WTC11 (cell line): ENCODE measurements at regions not wholly inside any gene's neighbourhood (a gene's known extent, or its start where the extent isn't known, plus 50 kb on each side); places are given as distances from the start of the nearest gene placed in this dataset.

Experiments
- ATAC-seq: fragments of 200-7000 bp; cut with Tn5 transposase; 2 replicates; pipeline ENCODE4 v1.10.0; 2021; ENCODE audit warnings: mild to moderate bottlenecking, moderate library complexity
- CTCF ChIA-PET: fragments of 300-600 bp; sonication (Branson Sonifier 250); formaldehyde crosslinking; loops from one replicate; lab custom pipeline; 2021; ENCODE audit warnings: antibody characterized with exemption; lab: Charles Lee
- POLR2A ChIA-PET: fragments of 350-600 bp; sonication (Branson Sonifier 250); formaldehyde crosslinking; loops from one replicate; lab custom pipeline; 2021; ENCODE audit warnings: antibody characterized with exemption; lab: Charles Lee
- DNase-seq: peaks from one replicate; pipeline ENCODE4 v3.0.0; 2021; ENCODE audit warnings: low spot score
- H3K27ac Mint-ChIP-seq: 2 replicates; pipeline ENCODE4 v1.8.0; 2021; ENCODE audit warnings: mixed read lengths
- H3K27me3 Mint-ChIP-seq: 2 replicates; pipeline ENCODE4 v1.8.0; 2021; ENCODE audit warnings: low read depth, mild to moderate bottlenecking, moderate library complexity, mixed read lengths
- H3K36me3 Mint-ChIP-seq: 2 replicates; pipeline ENCODE4 v1.8.0; 2021; ENCODE audit warnings: mixed read lengths
- H3K4me1 Mint-ChIP-seq: 2 replicates; pipeline ENCODE4 v1.8.0; 2022; ENCODE audit warnings: mixed read lengths
- H3K4me3 Mint-ChIP-seq: 2 replicates; pipeline ENCODE4 v1.8.0; 2021; ENCODE audit warnings: mild to moderate bottlenecking, moderate library complexity, mixed read lengths
- H3K9me3 Mint-ChIP-seq: 2 replicates; pipeline ENCODE4 v1.8.0; 2021; ENCODE audit warnings: mixed read lengths
- AFF4 ChIP-seq: sonication (generic); formaldehyde crosslinking; IDR thresholded peaks from 2 replicates; pipeline ENCODE4 v1.8.1; 2023; ENCODE audit warnings: mild to moderate bottlenecking, missing genetic modification reagents, borderline replicate concordance
- E2F5 ChIP-seq: sonication (generic); formaldehyde crosslinking; IDR thresholded peaks from 2 replicates; pipeline ENCODE4 v1.8.1; 2022; ENCODE audit warnings: mild to moderate bottlenecking, moderate library complexity, missing genetic modification reagents
- FOXK1 ChIP-seq: sonication (generic); formaldehyde crosslinking; IDR thresholded peaks from 2 replicates; pipeline ENCODE4 v1.8.0; 2022; ENCODE audit warnings: mild to moderate bottlenecking, moderate library complexity, missing genetic modification reagents
- FOXP1 ChIP-seq: sonication (generic); formaldehyde crosslinking; IDR thresholded peaks from 2 replicates; pipeline ENCODE4 v1.8.0; 2022; ENCODE audit warnings: missing genetic modification reagents, mild to moderate bottlenecking, moderate library complexity, borderline replicate concordance
- HMGXB4 ChIP-seq: sonication (generic); formaldehyde crosslinking; IDR thresholded peaks from 2 replicates; pipeline ENCODE4 v1.8.1; 2023; ENCODE audit warnings: mild to moderate bottlenecking, moderate library complexity, missing genetic modification reagents
- RELA ChIP-seq: sonication (generic); formaldehyde crosslinking; IDR thresholded peaks from 2 replicates; pipeline ENCODE4 v1.8.1; 2022; ENCODE audit warnings: missing genetic modification reagents, mild to moderate bottlenecking, borderline replicate concordance
- SOX15 ChIP-seq: fragments of 250-450 bp; sonication (Bioruptor Pico); IDR thresholded peaks from 2 replicates; pipeline ENCODE4 v1.9.0; 2021; ENCODE audit warnings: mild to moderate bottlenecking
- USF2 ChIP-seq: sonication (generic); formaldehyde crosslinking; IDR thresholded peaks from 2 replicates; pipeline ENCODE4 v1.8.1; 2023; ENCODE audit warnings: mild to moderate bottlenecking, missing genetic modification reagents, moderate library complexity
- ZNF138 ChIP-seq: sonication (generic); formaldehyde crosslinking; conservative IDR thresholded peaks from 2 replicates; pipeline ENCODE4 v1.8.1; 2022; ENCODE audit warnings: mild to moderate bottlenecking, moderate library complexity, missing genetic modification reagents
- ZNF317 ChIP-seq: sonication (generic); formaldehyde crosslinking; IDR thresholded peaks from 2 replicates; pipeline ENCODE4 v1.8.1; 2023; ENCODE audit warnings: low read depth, mild to moderate bottlenecking, moderate library complexity, missing genetic modification reagents, borderline replicate concordance
- ZNF671 ChIP-seq: fragments of 250-450 bp; sonication (Bioruptor Pico); IDR thresholded peaks from 2 replicates; pipeline ENCODE4 v1.8.0; 2021; ENCODE audit warnings: mild to moderate bottlenecking
- TF ChIP-seq, protein P1 (sequence below): sonication (generic); formaldehyde crosslinking; IDR thresholded peaks from 2 replicates; pipeline ENCODE4 v1.8.0; 2022; ENCODE audit warnings: missing genetic modification reagents
- TF ChIP-seq, protein P2 (sequence below): sonication (generic); formaldehyde crosslinking; IDR thresholded peaks from 2 replicates; pipeline ENCODE4 v1.8.1; 2023; ENCODE audit warnings: mild to moderate bottlenecking, missing genetic modification reagents

- TF ChIP-seq AFF4 (CRISPR knock-in tag) (no peak), HMGXB4 (no peak), USF2 (CRISPR knock-in tag) (no peak), ZNF317 (CRISPR knock-in tag) (no peak), FOXK1 (CRISPR knock-in tag) (no peak)
- TF ChIP-seq, all 79 proteins: peak for 0
These were observed 526.1 kb upstream of the GBE1 start (continued) for GRCh38 chr3:82287562-82287961.

- CTCF ChIA-PET, result no interaction called here
- H3K36me3 Mint-ChIP-seq, result no peaks in the 10 kb centered on the region
- no peaks in the 10 kb centered on the region for H3K4me1 Mint-ChIP-seq
- no peaks in the 10 kb centered on the region for H3K9me3 Mint-ChIP-seq
- peak; percentile 63 for ATAC-seq
- DNase-seq, result no peak
- no peak overlapping the region for H3K27ac Mint-ChIP-seq
- no peak overlapping the region for H3K4me3 Mint-ChIP-seq
- POLR2A ChIA-PET, result no interaction called here
- no peak for TF ChIP-seq USF2 (CRISPR knock-in tag)
- TF ChIP-seq SOX15 (CRISPR knock-in tag), result no peak
- TF ChIP-seq, protein P1, sequence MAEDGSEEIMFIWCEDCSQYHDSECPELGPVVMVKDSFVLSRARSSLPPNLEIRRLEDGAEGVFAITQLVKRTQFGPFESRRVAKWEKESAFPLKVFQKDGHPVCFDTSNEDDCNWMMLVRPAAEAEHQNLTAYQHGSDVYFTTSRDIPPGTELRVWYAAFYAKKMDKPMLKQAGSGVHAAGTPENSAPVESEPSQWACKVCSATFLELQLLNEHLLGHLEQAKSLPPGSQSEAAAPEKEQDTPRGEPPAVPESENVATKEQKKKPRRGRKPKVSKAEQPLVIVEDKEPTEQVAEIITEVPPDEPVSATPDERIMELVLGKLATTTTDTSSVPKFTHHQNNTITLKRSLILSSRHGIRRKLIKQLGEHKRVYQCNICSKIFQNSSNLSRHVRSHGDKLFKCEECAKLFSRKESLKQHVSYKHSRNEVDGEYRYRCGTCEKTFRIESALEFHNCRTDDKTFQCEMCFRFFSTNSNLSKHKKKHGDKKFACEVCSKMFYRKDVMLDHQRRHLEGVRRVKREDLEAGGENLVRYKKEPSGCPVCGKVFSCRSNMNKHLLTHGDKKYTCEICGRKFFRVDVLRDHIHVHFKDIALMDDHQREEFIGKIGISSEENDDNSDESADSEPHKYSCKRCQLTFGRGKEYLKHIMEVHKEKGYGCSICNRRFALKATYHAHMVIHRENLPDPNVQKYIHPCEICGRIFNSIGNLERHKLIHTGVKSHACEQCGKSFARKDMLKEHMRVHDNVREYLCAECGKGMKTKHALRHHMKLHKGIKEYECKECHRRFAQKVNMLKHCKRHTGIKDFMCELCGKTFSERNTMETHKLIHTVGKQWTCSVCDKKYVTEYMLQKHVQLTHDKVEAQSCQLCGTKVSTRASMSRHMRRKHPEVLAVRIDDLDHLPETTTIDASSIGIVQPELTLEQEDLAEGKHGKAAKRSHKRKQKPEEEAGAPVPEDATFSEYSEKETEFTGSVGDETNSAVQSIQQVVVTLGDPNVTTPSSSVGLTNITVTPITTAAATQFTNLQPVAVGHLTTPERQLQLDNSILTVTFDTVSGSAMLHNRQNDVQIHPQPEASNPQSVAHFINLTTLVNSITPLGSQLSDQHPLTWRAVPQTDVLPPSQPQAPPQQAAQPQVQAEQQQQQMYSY (CRISPR knock-in tag), result no peak
- no peak for TF ChIP-seq E2F5 (CRISPR knock-in tag)
- no peak for TF ChIP-seq ZNF138
- TF ChIP-seq FOXP1 (CRISPR knock-in tag), result no peak
- TF ChIP-seq, protein P2, sequence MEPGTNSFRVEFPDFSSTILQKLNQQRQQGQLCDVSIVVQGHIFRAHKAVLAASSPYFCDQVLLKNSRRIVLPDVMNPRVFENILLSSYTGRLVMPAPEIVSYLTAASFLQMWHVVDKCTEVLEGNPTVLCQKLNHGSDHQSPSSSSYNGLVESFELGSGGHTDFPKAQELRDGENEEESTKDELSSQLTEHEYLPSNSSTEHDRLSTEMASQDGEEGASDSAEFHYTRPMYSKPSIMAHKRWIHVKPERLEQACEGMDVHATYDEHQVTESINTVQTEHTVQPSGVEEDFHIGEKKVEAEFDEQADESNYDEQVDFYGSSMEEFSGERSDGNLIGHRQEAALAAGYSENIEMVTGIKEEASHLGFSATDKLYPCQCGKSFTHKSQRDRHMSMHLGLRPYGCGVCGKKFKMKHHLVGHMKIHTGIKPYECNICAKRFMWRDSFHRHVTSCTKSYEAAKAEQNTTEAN (CRISPR knock-in tag), result no peak
- no peak for TF ChIP-seq RELA (CRISPR knock-in tag)
- TF ChIP-seq ZNF671 (CRISPR knock-in tag), result no peak
- no peaks in the 10 kb centered on the region for H3K27me3 Mint-ChIP-seq
These were observed 519.8 kb upstream of the GBE1 start for GRCh38 chr3:82281205-82281604.
